ENCODE measurements at regions not wholly inside any gene's neighbourhood (a gene's known extent, or its start where the extent isn't known, plus 50 kb on each side); places are given as distances from the start of the nearest gene placed in this dataset.

DNA sequence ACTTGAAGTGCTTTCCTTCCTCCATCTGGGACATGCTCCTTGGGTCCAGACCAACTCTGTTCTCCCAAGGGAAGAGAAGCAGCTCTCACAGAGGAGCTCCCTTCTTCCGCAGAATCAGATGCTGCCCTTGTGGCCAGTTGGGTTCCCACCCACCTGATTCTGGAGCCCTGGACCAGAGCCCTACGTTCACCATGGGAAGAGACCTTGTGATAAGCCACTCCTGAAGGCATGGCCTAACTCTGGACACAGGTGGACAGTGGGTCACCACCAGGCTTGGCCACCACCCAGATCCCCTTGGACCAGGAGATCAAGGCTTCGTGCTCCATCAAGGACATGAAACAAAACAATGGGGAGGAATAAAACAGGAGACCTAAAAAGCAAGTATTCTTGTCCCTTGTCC, 172.2 kb downstream of the RPLP1 start:
- no peak for DNase-seq

GRCh38 chr15:69625328-69625727, 172.7 kb downstream of the RPLP1 start:
- no peak for DNase-seq

- DNase-seq, result no peak
Observed at GRCh38 chr15:69626095-69627066, 173.8 kb downstream of the RPLP1 start.

GRCh38 chr15:69627548-69628158, 175.0 kb downstream of the RPLP1 start:
- no peak for DNase-seq

DNA sequence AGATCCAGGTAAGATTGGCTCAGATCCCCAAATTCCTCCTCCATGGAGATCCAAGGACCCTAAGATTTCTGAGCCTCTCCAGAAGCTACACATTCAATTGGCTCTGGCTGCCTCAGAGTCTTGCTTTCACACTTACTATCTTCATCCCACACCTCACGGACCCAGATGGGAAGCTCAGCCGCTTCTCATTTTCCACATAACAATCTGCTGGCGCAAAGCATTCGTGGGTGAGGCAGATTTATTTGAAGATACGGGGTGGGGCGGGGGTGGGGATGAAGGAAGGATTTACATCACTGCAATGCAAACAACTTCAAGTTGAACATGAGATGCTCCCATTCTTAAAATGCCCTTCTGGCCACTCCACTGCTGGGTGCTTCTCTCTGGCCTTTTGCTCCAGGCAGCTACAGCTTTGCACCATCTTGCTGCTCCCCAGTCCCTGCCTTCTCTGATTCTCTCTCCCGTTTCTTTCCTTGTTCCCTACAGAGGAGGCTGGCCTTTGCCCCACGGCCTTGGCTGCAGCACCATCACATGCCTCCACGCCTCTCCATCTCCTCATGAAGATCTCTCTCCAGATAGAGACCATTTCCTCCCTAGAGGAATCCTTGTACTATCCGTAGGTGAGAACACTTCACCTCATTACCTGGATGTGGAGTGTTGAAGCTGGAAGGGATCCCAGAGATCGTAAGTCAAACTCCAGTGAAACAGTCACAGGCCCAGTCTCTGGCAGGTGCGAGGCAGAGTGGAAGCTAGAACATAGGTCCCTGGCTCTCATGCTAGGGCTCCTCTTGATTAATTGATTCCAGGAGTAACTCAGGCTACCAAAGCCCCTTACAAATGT, 175.9 kb downstream of the RPLP1 start:
- no peak for DNase-seq

DNA sequence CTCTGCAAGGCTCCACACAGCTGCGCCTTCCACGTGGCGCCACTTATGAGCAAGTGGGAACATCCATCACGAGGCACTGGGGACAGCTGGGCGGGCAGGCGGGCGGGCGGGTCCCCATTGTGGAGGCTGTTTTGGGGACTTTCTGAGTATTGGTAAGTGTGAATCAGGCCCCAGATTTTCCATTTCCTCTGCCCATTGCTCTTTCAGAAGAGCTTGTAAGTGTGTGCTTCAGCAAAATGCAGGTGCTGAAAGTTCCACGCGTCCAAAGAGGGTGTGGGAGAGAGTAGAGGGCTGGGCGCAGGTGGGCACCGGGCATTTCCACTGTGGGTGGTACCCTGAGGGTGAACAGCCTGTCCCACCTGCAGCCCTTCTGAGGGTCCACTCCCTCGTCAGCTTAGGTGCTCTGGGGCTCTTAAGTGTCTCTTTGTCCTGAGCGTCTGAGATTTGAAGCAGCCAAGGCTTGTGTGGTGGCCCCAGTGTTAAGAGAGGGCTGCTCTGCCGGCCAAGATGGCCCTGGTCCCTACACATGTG, 177.1 kb downstream of the RPLP1 start:
- no peak for DNase-seq

- DNase-seq, result no peak
Observed at GRCh38 chr15:69631005-69631404, 178.4 kb downstream of the RPLP1 start.

DNA sequence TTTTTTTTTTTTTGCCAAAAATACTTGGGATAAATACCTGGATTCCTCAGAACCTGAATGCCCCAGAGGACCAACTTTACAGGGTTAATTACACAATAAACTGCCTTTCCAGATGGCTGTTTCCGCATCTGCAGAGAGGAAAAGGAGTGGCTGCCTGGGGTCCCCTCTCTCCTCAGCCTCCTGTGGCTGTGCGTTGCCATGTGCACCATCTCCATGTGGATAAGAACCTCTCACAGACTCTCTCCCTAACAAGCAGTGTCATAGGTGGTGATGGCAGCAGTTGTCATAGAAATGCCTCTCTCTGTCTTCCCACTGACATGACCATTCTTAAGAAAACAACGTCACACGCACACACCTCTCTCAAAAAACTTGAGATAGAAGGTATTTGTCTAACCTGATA, 179.4 kb downstream of the RPLP1 start:
- no peak for DNase-seq

DNA sequence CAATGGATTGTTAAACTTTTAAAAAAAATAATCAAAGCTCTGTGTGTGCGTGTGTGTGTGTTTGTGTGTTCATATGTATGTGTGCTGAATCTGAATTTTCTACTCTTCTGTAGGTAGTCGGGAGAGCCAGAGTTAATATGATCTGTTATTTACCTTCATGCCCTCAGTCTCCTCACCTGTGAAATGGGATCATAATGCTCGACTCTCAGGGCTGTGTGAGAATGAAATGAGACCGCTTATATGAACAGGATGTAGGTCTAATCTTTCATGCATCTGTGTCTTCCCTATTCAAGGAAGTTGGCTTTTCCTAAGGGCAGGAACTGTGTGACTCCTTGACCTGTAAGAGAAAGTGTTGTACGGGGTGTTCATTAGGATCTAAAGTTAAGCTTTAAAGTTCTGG, 182.2 kb downstream of the RPLP1 start:
- no peak for DNase-seq

DNA sequence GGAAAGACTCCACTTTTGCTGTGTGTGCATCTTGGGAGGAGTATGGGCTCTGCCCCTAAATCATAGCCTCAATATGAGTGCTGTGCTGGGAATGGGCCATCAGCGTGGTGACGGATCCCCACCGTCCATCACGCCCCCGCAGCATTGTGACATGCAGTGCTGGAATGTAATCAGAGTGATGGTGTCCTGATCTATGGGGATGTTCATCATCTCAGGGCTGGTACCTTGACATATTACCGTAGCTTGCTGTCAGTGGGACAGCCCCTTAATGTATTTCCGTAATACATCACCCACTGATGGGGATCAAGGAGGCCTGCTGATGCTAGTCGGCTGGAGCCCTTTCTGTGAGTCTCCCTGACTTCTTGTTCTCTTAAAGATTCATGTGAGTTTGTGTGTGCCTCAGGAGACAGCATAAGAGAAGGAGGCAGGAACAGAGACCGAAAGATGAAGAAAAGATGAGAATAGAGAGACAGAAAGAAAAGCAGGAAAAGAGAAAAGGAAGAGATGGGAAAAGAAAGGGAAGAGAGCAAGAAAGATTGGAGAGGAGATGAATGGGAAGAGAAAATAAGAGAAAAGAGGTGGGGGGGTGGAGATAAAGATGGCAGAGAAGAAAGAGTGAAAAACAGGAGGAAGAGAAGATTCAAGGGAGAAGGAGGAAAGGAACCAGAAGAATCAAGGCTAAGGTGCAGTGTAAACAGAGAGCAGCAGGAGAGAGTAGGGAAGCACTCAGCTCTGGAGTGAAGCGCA, 183.7 kb downstream of the RPLP1 start:
- no peak for DNase-seq

GRCh38 chr15:69637818-69638217, 185.2 kb downstream of the RPLP1 start:
- DNase-seq, result no peak

- DNase-seq, result no peak
Observed at GRCh38 chr15:69643476-69643875, 190.9 kb downstream of the RPLP1 start.

DNA sequence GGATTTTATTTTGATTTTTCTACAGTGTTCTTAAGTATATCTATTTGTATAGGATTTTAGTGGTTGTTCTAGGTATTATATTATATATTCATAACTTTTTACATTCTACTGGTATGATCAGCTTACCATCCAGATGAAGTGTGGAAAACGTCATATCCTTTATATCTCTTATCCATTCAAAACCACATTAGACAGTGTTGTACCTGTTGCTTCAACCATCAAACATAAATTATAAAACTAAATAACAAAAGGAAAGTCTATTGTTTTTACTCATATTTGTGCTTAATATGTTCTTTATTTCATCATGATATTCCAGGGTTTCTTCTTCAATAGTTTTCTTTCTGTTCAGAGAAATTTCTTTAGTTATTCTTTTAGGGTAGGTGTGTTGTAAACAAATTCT, 191.4 kb downstream of the RPLP1 start:
- DNase-seq, result no peak

DNA sequence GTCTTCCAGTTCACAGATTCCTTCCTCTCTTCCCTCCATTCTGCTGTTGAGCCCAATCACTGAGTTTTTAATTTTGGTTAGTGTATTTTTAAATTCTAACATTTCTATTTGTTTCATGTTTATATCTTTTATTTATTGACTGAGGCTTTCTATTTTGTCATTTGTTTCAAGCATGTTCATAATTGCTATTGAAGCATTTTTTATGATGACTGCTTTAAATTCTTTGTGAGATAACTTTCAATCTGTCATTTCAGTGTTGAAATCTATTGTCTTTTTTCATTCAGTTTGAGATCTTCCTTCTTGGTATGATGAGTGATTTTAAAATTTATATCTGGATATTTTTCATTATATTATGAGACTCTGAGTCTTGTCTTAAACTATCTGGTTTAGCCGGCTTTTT, 192.3 kb downstream of the RPLP1 start:
- DNase-seq, result no peak

GRCh38 chr15:69647142-69647513, 194.5 kb downstream of the RPLP1 start:
- DNase-seq, result no peak

- DNase-seq, result peak in 1 of 56 donors; percentile 3
Observed at GRCh38 chr15:69648212-69648611, 195.6 kb downstream of the RPLP1 start.

DNA sequence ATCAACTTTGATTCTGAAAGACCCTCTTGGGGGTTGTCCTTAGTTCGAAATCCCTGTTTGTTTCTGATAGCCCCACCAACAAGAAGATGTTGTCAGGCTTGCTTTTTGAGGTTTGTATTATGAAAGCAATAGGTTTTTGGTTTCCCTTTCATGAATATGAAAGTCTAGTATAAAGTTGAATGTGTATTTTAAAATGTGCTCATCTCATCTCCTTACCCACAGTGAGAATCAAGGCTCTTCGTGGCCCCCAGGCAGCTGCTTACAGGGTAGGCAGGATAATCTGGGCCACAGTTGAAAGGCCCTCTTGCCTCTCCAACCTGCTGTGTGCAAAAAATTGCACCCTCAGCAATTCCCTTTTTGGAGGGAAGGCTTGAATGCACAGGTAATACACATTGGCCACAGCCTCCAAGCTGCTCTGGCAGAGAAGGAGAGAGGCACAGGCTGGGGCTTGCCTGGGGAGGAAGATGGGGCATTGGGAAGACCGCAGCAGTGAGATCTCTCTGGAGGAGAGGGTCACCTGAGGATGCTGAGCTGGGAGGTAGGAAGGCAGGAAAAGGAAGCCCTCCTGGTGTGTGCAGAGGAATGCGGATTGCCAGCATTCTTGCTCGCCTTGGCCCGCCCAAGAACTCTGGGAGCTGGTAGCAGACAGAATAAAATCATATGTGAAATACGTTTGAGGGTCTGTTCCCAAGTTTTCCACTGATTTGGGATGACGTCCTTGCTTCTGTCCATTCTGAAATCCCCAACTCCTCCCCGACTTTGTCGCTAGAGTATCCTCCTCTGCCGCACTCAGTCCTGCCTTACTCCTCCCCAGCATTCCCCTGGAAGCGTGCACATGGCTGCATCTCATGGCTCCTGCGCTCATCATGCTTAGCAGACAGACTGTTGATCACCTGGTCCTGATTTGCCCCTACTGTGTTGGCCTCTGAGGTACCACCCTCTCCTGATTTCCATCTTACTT, 196.4 kb downstream of the RPLP1 start:
- DNase-seq, result no peak

DNA sequence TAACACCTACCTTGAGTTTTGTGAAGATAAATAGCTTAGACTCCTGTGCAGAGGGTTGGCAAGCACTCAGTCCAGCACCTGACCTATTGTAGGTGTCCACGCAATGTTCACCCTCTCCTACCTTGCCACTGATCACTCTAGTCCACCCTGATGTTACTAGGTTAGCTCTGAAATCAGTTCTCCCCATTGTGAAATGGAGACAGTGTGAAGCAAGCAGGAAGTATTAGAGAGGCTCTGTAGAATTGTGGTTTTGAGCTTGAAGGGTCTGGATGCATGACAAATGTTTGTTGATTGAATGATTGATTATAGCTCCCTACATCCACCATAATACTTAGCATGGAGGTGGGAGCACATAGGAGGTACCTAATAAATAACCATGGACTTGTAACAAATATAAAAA, 199.7 kb downstream of the RPLP1 start:
- no peak for DNase-seq

DNA sequence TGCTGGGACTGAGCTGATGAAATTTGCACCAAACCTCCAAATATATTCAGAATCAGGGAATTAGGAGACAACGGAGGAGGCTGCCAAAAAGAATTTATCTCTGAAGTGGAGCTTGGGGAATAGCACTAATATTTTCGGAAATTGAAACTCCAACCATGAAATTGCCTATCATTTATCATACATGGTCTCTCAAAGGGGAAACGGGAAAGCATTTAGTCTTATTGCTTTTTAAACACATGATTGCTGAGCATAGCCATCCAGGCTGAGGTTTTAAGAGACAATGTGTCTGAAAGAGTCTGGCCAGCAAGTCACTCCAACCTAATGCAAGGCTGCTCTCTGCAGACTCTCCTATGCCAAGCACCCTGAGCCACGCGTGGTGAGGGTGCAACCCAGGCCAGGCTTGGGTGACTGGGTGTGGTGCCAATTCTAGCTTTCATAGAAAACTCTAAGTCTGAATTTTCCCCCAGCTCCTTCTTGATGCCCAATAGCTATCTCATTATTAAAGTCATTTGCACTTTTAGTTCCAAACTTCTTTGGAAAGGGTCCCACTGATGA, 200.2 kb downstream of the RPLP1 start:
- no peak for DNase-seq

Measured in nucleus accumbens (tissue), 56 donors.